ENCODE measurements at regions not wholly inside any gene's neighbourhood (a gene's known extent, or its start where the extent isn't known, plus 50 kb on each side); places are given as distances from the start of the nearest gene placed in this dataset.

DNA sequence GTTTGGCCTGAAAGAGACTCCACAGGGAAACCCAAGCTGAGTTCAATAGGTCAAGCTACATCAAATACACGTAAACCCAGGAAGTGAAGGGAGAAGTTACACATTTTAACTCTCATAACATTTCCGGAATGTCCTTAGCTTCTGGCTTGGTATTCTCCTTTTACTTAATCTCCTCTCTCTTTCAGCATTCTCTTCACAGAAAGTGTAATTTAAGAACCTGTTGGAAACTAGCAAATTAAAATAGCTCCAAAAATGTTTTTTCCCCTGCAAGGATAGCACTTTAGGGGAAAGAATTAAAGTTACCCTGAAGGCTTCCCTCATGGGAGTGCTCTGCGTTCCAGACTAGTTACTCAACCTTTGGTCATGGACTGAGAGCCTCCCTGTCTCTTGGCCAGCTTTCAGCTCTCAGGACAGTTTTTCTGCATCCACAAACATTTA lies 292.7 kb upstream of the TARS1 start:
- no peak for DNase-seq (ENCODE audit: low spot score)

DNA sequence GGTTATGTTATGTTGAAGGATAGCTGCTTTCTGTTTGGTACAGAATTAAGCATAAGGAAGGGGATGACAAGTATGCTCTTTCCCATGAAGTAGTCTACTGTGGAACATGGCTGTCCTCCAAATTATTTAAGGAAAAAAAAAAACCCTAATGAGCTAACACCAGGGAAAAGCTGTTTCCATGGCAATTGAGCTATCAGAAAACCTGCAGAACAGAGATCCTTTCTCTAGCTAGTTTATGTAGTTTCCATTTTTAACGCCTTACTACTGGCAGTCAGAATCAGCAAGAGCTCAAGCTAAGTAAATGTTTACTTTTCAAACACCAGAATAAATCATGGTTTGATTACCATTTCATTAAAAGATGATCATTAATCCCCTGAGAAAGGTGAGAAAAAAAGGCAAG lies 287.4 kb upstream of the TARS1 start:
- no peak for DNase-seq (ENCODE audit: low spot score)

DNA sequence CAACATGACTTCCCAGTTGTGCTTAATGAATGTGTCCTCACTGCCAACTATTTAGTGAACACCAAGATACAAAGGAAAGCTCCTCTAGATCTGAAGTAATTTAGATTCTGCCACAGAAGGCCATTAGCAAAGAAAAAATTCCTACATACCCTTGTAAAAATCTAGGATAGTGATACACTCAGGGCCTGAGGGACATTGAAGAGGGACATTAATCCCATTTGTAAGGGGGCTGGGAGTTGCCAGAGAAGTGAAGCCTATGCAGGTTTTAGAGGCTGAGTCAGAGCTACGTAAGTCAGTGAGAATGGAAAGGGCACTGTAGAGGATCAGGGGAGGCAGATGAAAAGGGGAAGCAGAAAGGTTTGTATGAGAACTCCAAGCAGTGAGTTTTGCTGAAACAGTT lies 286.9 kb upstream of the TARS1 start:
- DNase-seq (ENCODE audit: low spot score) = no peak

DNA sequence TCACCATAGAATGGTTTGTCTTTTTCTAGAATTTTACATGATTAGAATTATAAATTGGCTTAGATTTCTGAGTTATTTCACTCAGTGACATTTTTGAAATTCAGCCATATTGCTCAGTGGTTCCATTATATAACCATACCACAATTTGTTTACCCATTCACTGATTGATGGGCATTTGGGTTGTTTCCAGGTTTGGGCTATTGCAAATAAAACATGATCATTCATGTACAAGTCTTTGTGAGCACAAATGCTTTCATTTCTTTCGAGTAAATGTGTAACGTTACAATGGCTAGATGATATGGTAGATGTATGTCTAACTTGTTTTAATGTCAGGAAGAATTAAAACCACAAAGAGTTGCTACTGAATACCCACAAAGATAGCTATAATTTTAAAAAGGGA lies 279.9 kb upstream of the TARS1 start:
- no peak for DNase-seq (ENCODE audit: low spot score)

DNA sequence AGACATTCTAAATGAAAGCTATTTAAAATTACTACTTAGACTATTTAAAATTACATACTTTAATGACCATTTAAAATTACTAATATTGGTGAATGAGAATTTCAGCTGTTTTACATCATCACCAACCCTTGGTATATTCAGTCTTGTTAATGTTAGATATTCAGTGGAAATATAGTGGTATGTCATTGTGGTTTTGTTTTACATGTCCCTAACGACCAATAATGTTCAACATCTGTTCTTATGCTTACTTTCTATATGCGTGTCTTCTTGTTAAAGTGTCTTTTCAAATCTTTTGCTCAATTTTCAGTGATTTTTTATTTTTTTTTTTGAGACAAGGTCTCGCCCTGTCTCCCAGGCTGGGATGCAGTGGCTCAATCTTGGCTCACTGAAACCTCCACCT lies 279.3 kb upstream of the TARS1 start:
- no peak for DNase-seq (ENCODE audit: low spot score)

DNA sequence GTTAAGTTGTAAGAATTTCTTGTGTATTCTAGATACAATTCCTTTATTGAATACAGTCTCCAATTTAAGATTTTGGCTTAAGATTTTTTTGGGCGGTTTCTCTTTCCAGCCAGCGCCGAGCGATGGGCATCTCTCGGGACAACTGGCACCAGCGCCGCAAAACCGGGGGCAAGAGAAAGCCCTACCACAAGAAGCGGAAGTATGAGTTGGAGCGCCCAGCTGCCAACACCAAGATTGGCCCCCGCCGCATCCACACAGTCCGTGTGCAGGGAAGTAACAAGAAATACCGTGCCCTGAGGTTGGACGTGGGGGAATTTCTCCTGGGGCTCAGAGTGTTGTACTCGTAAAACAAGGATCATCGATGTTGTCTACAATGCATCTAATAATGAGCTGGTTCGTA lies 278.7 kb upstream of the TARS1 start:
- DNase-seq (ENCODE audit: low spot score) = no peak

DNA sequence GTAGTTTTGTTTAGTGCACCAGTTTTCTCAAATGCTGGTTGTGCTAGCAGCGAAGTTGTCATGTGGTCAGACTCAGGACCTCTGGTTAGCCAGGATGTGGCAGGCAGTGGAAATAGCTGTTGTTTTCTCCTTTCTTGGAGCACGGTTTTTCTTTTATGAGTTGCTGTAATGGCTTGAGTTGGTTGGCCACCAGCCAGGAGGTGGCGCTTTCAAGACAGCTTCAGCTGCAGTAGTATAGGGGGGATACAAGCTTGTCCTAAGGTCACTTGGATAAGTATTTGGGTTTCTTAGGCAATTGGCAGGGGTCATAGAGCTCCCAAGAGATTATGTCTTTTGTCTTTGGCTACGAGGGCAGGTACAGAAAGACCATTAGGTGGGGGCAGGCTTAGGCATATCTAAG lies 274.2 kb upstream of the TARS1 start:
- no peak for DNase-seq (ENCODE audit: low spot score)

DNA sequence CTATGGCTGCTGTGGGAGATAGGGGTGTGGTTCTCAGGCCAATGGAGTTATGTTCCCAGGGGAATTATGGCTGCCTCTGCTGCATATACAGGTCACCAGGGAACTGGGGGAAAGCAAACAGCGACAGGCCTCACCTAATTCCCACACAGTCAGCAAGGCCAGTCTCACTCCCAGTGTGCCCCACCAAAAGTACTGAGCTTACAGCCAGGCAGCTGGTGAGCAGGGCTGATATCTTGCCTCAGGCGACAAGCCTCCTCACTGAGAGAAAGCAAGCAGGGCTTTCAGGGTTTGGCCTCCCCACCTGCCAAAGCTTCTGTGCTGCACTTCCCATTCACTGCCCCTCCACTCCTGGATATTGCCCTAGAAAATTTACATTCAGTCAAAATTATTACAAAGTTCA lies 273.8 kb upstream of the TARS1 start:
- DNase-seq (ENCODE audit: low spot score) = no peak

DNA sequence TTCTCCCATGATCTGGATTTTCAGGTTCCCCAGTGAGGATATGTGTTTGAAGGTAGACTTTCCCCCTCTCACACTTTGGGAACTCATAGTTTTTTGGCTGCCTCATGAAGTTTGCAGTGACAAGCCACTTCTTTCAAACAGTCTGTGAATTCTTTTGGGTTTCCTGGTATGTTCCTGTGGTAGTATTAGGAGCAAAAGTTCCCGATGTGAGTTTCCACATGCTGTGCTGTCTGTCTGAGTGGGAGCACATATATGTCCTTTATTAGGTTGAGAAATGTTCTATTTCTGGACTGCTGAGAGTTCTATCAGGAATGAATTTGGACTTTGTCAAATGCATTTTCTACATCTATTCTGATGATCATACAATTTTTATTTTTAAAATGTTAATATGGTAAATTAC lies 273.2 kb upstream of the TARS1 start:
- DNase-seq (ENCODE audit: low spot score) = no peak

DNA sequence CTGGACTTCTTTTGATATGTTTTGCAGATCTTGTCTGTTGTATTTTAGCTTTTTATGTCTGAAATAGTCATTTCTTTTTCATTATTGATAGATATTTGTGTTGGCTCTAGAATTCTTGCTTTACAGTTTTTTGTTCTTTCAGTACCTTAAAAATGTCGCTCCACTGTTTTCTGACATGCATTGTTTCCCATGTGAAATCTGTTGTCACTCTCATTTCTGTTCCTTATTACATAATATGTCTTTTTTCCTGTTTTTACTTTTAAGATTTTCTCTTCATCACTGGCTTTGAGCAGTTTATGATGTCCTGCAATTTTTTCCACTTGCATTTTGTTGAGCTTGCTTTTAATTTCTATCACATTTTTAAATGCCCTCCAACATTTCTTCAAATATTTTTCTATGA lies 270.4 kb upstream of the TARS1 start:
- no peak for DNase-seq (ENCODE audit: low spot score)

DNA sequence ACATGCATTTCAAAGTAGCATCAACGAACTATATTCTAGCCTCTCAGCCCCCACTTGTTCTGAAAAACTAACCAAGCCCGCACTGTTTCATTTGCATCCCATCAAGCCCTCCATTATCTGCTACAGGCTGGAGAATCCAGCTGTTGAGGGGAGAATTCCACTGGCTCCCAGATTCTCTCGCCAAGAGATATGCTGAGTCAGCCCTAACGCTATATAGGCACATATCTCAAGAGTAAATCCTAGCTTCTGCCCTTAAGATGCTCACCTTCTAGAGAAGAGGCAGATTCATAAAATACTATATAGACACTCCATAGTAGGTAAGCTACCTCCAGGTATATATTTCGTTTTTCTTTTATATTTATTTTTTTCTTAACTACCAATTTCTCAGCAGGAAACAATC lies 266.4 kb upstream of the TARS1 start:
- DNase-seq (ENCODE audit: low spot score) = no peak

DNA sequence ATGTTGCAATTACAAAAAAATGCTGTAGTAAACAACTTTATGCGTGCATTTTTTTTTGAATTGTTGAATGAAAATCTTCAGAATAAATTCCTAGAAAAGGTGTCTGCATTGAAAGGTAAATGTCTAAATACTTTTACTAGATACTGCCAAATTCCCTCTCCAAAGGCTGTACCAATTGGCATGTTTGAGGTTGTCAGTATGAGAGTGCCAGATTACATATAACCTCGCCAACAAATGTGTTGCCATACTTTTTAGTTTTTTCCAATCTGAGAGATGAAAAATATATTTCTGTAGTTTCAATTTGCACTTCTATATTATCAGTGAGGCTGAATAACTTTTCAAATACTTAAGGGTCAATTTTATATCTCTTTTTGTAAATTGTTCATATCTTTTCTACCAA lies 261.5 kb upstream of the TARS1 start:
- DNase-seq (ENCODE audit: low spot score) = no peak

DNA sequence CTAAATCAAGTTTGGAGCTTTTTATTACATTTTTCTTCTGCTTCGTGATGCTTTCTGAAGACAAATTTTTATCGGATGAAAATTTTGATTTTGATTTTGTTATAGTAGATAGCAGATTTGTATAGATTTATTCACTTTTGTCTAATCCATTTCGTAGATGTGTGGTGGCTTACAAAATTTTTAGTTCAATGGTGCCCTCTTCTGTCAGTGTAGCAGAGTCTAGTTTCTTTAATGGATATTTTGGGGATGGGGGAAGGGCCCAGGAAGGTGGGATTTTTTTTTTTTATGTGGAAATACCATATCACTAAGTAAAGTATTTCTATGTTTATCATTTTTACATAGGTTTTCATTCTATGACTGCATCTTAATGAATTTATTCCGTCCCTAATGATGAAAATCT lies 259.9 kb upstream of the TARS1 start:
- DNase-seq (ENCODE audit: low spot score) = no peak

DNA sequence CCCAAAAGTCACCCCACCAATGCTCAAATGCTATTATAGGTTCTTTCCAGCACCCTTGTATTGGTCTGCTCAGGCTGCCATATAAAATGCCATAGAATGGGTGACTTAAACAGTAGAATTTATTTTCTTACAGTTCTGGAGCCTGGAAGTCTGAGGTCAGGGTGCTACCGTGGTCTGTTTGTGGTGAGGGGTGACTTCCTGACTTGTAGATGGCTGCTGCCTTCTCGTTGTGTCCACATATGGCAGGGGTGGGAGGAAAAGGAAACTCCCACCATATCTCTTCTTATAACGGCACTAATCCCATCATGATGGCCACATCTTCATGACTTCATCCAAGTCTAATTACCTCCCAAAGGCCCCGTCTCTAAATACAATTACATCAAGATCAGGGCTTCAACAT lies 257.8 kb upstream of the TARS1 start:
- no peak for DNase-seq (ENCODE audit: low spot score)

DNA sequence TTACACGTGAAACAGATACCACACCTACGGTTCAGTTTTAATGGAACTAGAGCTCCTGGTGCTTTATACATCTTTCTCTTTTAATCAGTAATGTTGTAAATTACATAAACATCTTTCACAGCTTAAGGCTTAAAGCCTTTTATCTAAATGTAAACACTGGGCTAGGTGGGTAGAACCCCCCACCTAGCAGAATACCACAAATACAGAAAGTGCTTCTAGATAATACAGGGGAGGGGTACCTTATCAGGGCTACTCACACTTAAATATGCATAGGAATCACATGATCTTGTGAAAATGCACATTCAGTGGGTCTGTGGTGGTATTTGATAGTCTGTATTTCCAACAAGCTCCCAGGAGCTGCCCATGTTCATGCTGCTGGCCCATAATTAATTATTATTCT lies 256.4 kb upstream of the TARS1 start:
- DNase-seq (ENCODE audit: low spot score) = no peak

DNA sequence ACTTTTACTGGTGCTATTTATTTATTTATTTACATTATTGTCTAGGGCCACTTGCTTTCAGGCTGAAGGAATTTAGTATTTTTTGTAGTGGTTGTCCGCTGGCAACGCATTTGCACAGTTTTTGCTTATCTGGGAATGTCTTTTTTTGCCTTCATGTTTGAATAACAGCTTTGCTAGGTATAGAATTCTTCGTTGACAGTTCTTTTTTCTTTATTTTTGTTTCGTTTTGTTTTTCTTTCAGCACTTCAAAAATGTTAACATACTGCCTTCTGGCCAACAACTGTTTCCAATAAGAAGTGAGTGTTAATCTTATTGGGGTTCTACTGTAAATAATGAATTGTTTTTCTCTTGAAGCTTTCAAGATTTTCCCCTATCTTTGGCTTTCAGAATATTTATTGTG lies 252.7 kb upstream of the TARS1 start:
- DNase-seq (ENCODE audit: low spot score) = no peak

DNA sequence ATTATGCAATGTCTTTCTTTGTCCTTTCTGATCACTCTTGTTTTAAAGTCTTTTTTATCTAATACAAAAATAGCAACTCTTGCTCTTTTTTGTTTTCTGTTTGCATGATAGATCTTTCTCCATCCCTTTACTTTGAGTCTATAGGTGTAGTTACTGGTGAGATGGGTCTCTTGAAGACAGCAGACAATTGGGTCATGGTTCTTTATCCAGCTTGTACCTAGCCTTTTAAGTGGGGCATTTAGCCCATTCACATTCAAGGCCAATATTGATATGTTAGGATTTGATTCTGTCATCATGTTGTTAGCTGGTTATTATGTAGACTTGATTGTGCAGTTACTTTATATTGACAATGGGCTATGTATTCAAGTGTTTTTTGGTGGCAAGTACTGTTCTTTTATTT lies 245.9 kb upstream of the TARS1 start:
- DNase-seq (ENCODE audit: low spot score) = no peak

DNA sequence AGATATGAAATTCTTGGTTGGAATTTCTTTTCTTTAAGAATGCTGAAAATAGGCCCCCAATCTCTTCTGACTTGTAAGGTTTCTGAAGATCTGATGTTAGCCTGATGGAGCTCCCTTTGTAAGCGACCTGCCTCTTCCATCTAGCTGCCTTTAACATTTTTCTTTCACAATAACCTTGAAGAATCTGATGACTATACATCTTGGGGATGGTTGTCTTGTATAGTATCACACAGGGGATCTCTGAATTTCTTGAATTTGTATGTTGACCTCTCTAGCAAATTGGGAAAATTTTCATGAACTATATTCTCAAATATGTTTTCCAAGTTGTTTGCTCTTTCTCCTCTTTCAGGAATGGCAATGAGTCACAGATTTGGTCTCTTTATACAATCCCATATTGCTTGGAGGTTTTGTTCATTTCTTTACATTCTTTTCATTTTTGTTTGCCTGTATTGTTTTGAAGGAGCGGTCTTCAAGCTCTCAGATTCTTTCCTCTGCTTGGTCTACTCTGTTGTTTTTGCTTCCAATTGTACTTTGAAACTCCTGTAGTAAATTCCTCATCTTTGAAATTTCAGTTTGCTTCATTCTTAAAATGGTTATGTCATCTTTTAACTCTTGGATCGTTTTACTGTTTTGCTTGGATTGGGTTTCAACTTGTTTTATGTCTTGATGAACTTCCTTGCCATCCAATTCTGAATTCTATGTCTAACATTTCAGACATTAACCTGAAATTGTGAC lies 245.2 kb upstream of the TARS1 start:
- no peak for DNase-seq (ENCODE audit: low spot score)

DNA sequence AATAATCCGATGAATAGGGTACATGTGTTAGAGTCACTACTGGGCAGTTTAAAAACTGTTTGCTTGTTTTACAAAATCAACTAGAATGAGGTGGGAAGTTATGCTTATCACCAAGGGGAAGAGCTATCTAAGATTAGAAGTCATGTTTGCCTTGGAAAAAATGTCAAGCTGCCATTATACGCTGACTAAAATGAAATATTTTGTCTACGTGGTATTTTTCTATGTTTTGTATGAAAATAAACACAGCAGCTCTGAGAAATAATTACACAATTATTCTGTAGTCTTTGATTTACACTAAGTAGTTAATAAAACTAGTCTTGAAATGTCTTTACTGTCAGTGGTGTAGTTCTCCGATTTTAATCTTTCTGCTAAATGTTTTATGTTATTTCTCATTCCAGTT lies 241.9 kb upstream of the TARS1 start:
- DNase-seq (ENCODE audit: low spot score) = no peak

DNA sequence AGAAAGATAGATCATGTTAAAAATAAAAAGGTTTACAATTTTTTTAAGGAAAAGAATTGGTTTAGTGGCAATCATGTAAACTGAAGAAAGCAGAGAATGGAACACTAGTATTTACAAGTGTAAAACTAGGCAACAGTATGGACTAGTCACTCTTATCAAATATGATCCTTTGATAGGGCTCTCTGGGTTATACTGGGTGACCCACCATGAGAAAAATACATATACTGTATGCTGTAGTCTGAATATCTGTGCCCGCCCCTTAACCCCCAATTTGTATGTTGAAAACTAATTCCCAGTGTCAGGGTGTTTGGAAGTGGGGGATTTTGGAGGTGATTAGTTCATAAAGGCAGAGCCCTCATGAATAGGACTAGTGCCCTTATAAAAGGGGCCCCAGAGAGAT lies 236.8 kb upstream of the TARS1 start:
- DNase-seq (ENCODE audit: low spot score) = no peak

DNA sequence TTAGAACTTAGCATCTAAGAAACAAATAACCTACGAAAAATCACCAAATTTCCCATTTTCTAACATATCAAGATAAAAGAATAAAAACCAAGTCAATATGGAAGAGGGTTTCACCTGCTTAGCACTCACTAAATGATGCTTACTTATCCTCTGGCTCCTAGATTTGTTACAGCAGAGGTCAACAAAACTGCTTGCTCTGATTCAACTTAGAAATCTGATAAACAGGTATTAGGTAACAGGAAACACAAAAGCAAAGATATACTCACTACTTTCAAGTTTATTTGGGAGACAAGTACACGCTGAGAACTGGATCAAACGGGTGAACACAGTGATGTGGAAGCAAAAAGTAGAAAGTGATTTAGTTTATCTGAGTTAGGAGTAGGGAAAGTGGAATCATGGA lies 235.7 kb upstream of the TARS1 start:
- no peak for DNase-seq (ENCODE audit: low spot score)

DNA sequence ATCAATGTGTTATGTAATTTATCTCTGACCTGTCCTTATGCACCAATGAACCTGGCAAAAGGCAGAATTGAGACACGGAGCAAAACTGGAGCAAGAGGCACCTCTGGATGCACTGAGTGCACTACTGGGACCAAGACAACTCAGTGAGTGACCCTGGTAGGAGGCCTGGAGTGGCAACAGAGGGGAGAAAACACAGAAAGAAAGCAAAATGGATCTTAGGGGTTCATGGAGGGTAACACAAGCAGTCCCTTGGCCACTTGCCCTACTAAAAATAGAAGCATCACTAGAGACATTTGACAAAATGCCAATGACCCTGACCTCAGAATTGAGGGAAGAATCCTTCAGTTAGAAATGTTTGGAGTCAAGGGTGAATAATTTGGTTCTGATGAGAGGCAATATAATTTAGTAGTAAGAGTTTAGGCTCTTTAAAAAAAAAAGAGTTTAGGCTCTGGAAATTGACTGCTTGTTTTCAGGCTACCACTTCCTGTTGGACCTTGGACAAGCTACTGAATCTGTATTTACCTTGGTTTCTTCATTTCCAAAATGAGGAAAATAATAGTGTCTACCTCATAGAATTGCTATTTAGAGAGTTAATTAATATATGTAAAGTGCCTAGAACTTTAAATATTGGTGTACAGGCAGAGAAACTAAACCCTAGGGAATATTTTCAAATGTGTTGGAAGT lies 234.9 kb upstream of the TARS1 start:
- no peak for DNase-seq (ENCODE audit: low spot score)

DNA sequence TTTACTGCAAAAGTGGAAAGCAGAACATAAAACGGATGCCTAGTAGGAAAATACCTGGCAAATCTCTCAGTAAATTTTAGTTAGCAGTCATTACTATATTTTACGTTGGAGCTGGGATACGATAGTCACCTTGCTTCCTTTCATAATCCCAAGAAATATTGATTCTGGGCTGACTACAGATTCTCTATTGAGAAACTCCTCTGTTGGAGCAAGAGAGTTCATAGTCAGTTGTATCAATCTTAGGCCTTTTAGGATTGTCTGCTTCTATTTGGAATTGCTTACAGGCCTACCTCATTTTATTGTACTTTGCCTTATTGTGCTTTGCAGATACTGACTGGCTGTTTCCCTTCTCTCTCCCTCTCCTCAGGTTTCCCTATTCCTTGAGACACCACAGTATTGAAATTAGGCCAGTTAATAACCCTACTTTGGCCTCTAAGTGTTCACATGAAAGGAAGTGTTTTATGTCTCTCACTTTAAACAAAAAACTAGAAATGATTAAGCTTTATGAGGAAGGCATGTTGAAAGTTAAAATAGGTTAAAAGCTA lies 233.7 kb upstream of the TARS1 start:
- no peak for DNase-seq (ENCODE audit: low spot score)

DNA sequence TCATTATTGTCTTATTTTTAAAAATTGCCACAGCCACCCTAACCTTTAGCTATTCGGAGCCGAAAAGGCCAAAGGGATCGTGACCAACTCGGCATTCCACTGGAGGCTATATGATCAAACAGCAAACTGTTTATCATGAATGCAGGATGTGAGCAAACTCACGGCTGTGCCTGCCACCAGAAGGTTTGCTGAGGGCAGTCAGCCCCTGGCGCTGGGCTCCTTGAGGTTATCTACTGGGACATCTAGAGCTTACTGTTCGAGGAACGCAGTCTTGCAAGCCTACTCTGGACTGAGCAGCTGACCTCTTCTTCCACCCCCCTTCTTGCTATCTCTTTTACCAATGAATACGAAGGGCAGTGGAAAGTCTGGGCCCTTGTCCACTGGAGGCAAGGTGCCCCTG lies 231.5 kb upstream of the TARS1 start:
- DNase-seq (ENCODE audit: low spot score) = no peak
